HPDE6-E6E7 (cell line): ENCODE measurements at regions not wholly inside any gene's neighbourhood (a gene's known extent, or its start where the extent isn't known, plus 50 kb on each side); places are given as distances from the start of the nearest gene placed in this dataset.

Source experiments
- DNase-seq: peaks from one replicate; pipeline ENCODE4 v3.0.0; 2011; ENCODE audit warnings: missing footprints; ENCODE audit errors: extremely low spot score

- no peak for DNase-seq
Measured at GRCh38 chr10:106520698-106521097, 643.8 kb downstream of the SORCS1 start.

- no peak for DNase-seq
Measured at GRCh38 chr10:106519376-106520030, 645.0 kb downstream of the SORCS1 start.

- DNase-seq, result no peak
Measured at GRCh38 chr10:106515206-106515790, 649.2 kb downstream of the SORCS1 start.

- peak; percentile 1 for DNase-seq
Measured at GRCh38 chr10:106513352-106513771, 651.1 kb downstream of the SORCS1 start.

GRCh38 chr10:106511917-106512316 lies 652.6 kb downstream of the SORCS1 start:
- DNase-seq, result no peak

GRCh38 chr10:106508950-106509349 lies 655.6 kb downstream of the SORCS1 start:
- DNase-seq, result no peak

- peak; percentile 12 for DNase-seq
Measured at GRCh38 chr10:106506526-106507283, 657.8 kb downstream of the SORCS1 start.

GRCh38 chr10:106504536-106504935 lies 660.0 kb downstream of the SORCS1 start:
- DNase-seq, result no peak

- no peak for DNase-seq
Measured at GRCh38 chr10:106502641-106503040, 661.9 kb downstream of the SORCS1 start.

- no peak for DNase-seq
Measured at GRCh38 chr10:106500925-106501525, 663.5 kb downstream of the SORCS1 start.

GRCh38 chr10:106500041-106500924 lies 664.2 kb downstream of the SORCS1 start:
- DNase-seq, result no peak

- DNase-seq, result no peak
Measured at GRCh38 chr10:106499448-106499847, 665.1 kb downstream of the SORCS1 start.

GRCh38 chr10:106498675-106499074 lies 665.8 kb downstream of the SORCS1 start:
- no peak for DNase-seq

GRCh38 chr10:106495931-106496330 lies 668.6 kb downstream of the SORCS1 start:
- DNase-seq, result no peak

- no peak for DNase-seq
Measured at GRCh38 chr10:106493751-106494150, 670.8 kb downstream of the SORCS1 start.

GRCh38 chr10:106493226-106493625 lies 671.3 kb downstream of the SORCS1 start:
- no peak for DNase-seq

- no peak for DNase-seq
Measured at GRCh38 chr10:106487726-106488125, 676.8 kb downstream of the SORCS1 start.

GRCh38 chr10:106481598-106482275 lies 682.8 kb downstream of the SORCS1 start:
- no peak for DNase-seq

GRCh38 chr10:106479636-106480035 lies 684.9 kb downstream of the SORCS1 start:
- no peak for DNase-seq

- no peak for DNase-seq
Measured at GRCh38 chr10:106474876-106475275, 689.6 kb downstream of the SORCS1 start.

GRCh38 chr10:106473129-106473685 lies 691.3 kb downstream of the SORCS1 start:
- no peak for DNase-seq
